B cell (primary cell): ENCODE measurements at regions not wholly inside any gene's neighbourhood (a gene's known extent, or its start where the extent isn't known, plus 50 kb on each side); places are given as distances from the start of the nearest gene placed in this dataset.

ENCODE experiments used
- ATAC-seq: fragments of 200-7000 bp; cut with Tn5 transposase; one replicate; pipeline ENCODE4 v1.10.0; 2021; ENCODE audit warnings: low read depth, mild to moderate bottlenecking, moderate number of reproducible peaks, moderate library complexity
- CTCF ChIA-PET: fragments of 350-600 bp; sonication (Branson Sonifier 250); formaldehyde crosslinking; loops from one replicate; lab custom pipeline; 2021; ENCODE audit warnings: antibody characterized with exemption, inconsistent platforms; lab: Charles Lee
- POLR2A ChIA-PET: fragments of 350-600 bp; sonication (Branson Sonifier 250); formaldehyde crosslinking; loops from one replicate; lab custom pipeline; 2021; ENCODE audit warnings: antibody characterized with exemption; lab: Charles Lee
- DNase-seq: peaks from one replicate; pipeline ENCODE4 v3.0.0; 2013
- H2AFZ ChIP-seq: 2 replicates; pipeline ENCODE4 v1.6.1; 2012; ENCODE audit warnings: mild to moderate bottlenecking, low read depth, low read length; ENCODE audit not compliant: insufficient read depth, poor library complexity, severe bottlenecking
- H3K27ac ChIP-seq, 2 donors: 1 replicate in 1 of 2; 2 replicates in 1 of 2; pipeline ENCODE4 v1.5.1; 2012 to 2013; ENCODE audit warnings: low read length in 2 of 2, mild to moderate bottlenecking in 2 of 2, moderate library complexity in 1 of 2
- H3K27me3 ChIP-seq, 4 experiments: fragments of 200-600 bp in 1 of 4; sonication (generic) in 1 of 4; replicated peaks in 1 of 4; 1 replicate in 2 of 4; 2 replicates in 2 of 4; pipeline versions ENCODE4 v1.6.1 to v1.7.0; 2013 to 2016; ENCODE audit warnings: low read length in 3 of 4, mild to moderate bottlenecking in 2 of 4, mixed read lengths in 1 of 4, moderate library complexity in 1 of 4; ENCODE audit not compliant: insufficient read depth in 4 of 4, control insufficient read depth in 3 of 4; ENCODE audit errors: control extremely low read depth in 1 of 4
- H3K36me3 ChIP-seq, 2 experiments: replicated peaks in 1 of 2; 1 replicate in 1 of 2; 2 replicates in 1 of 2; pipeline versions ENCODE4 v1.6.1 to v1.7.1; 2013; ENCODE audit warnings: low read length in 1 of 2; ENCODE audit not compliant: insufficient read depth in 2 of 2, control insufficient read depth in 1 of 2; ENCODE audit errors: control extremely low read depth in 1 of 2, extremely low read depth in 1 of 2
- H3K4me1 ChIP-seq, 2 donors: fragments of 200-600 bp in 1 of 2; sonication (generic) in 1 of 2; 1 replicate in 1 of 2; 2 replicates in 1 of 2; pipeline versions ENCODE4 v1.5.1 to v1.6.1; 2013 to 2017; ENCODE audit warnings: low read length in 2 of 2; ENCODE audit not compliant: control insufficient read depth in 2 of 2, insufficient read depth in 2 of 2
- H3K4me2 ChIP-seq: replicated peaks from 2 replicates; pipeline ENCODE3; 2012; ENCODE audit warnings: mild to moderate bottlenecking, low read depth, low read length; ENCODE audit not compliant: poor library complexity, severe bottlenecking
- H3K4me3 ChIP-seq, 5 experiments: fragments of 200-600 bp in 1 of 5; sonication (generic) in 1 of 5; 1 replicate in 3 of 5; 2 replicates in 2 of 5; pipeline versions ENCODE4 v1.5.1 to v1.7.0; 2011 to 2016; ENCODE audit warnings: low read length in 4 of 5, mild to moderate bottlenecking in 4 of 5, low read depth in 2 of 5, control low read depth in 1 of 5, moderate library complexity in 1 of 5; ENCODE audit not compliant: insufficient read depth in 1 of 5; ENCODE audit errors: control extremely low read depth in 1 of 5, extremely low read depth in 1 of 5
- H3K79me2 ChIP-seq: fragments of 200-600 bp; sonication (generic); one replicate; pipeline ENCODE4 v1.6.0; 2016; ENCODE audit warnings: low read length; ENCODE audit not compliant: control insufficient read depth, insufficient read depth
- H3K9ac ChIP-seq: fragments of 200-600 bp; sonication (generic); 2 replicates; pipeline ENCODE4 v1.6.1; 2017; ENCODE audit warnings: mild to moderate bottlenecking, low read length, moderate library complexity
- H3K9me3 ChIP-seq, 3 donors: one replicate each; pipeline versions ENCODE4 v1.6.1 to v1.7.1; 2013; ENCODE audit warnings: low read length in 2 of 3; ENCODE audit not compliant: control insufficient read depth in 2 of 3, insufficient read depth in 1 of 3; ENCODE audit errors: control extremely low read depth in 1 of 3
- H4K20me1 ChIP-seq: 2 replicates; pipeline ENCODE4 v1.6.0; 2012; ENCODE audit warnings: mild to moderate bottlenecking, low read length; ENCODE audit not compliant: insufficient read depth, control insufficient read depth, poor library complexity, severe bottlenecking
- H3K27ac Mint-ChIP-seq: one replicate; pipeline ENCODE4 v1.8.0; 2021; ENCODE audit warnings: mixed read lengths
- H3K27me3 Mint-ChIP-seq: one replicate; pipeline ENCODE4 v1.8.0; 2021; ENCODE audit warnings: mixed read lengths
- H3K4me1 Mint-ChIP-seq: one replicate; pipeline ENCODE4 v1.8.0; 2021; ENCODE audit warnings: mixed read lengths
- H3K4me3 Mint-ChIP-seq: one replicate; pipeline ENCODE4 v1.8.0; 2021; ENCODE audit warnings: mixed read lengths
- H3K9me3 Mint-ChIP-seq: one replicate; pipeline ENCODE4 v1.8.0; 2022; ENCODE audit warnings: mixed read lengths; ENCODE audit not compliant: insufficient read depth
- CTCF ChIP-seq: fragments of 200-600 bp; IDR thresholded peaks from one replicate; pipeline ENCODE4 v1.8.0; 2022; ENCODE audit warnings: antibody characterized with exemption, mild to moderate bottlenecking
- EZH2 ChIP-seq: IDR thresholded peaks from 2 replicates; pipeline ENCODE4 v1.6.1; 2012; ENCODE audit warnings: borderline replicate concordance, low read depth, mild to moderate bottlenecking, moderate library complexity, low read length; ENCODE audit not compliant: insufficient read depth, poor library complexity, severe bottlenecking
- WGBS: methylation state at CpG from one replicate; pipeline ENCODE4 v1.1.5; 2013; ENCODE audit warnings: missing lambda C conversion rate; ENCODE audit not compliant: insufficient coverage; 5-methylcytosine and 5-hydroxymethylcytosine counted together
- intact Hi-C: fragments of 100-400 bp; cut with micrococcal nuclease; formaldehyde crosslinking; loops from one replicate; pipeline ENCODE4 v1.10.0; 2022

GRCh38 chr16:72285728-72286127, 113.8 kb upstream of the PMFBP1 start:
- intact Hi-C loops = no loop called here
- Histone ChIP-seq H3K4me2 (no peak overlapping the region), H3K36me3 (peaks cover 0 to 1% of the 10 kb centered on the region in 2 experiments), H3K27me3 (no peaks in the 10 kb centered on the region), H3K4me3 (no peak overlapping the region), H2AFZ (no peak overlapping the region), H3K79me2 (no peaks in the 10 kb centered on the region), H3K27ac (no peak overlapping the region), H3K9me3 (no peaks in the 10 kb centered on the region), H4K20me1 (no peaks in the 10 kb centered on the region), H3K9ac (no peak overlapping the region), H3K4me1 (no peaks in the 10 kb centered on the region)
- CTCF ChIA-PET = no interaction called here
- WGBS = 89% methylated on average over 2 of the region's 6 CpGs
- no peaks in the 10 kb centered on the region for H3K9me3 Mint-ChIP-seq
- ATAC-seq = no peak
- POLR2A ChIA-PET = no interaction called here
- H3K4me1 Mint-ChIP-seq = no peaks in the 10 kb centered on the region
- no peaks in the 10 kb centered on the region for H3K27me3 Mint-ChIP-seq
- TF ChIP-seq EZH2 (no peak), CTCF (no peak)
- H3K27ac Mint-ChIP-seq = no peak overlapping the region
- no peak overlapping the region for H3K4me3 Mint-ChIP-seq
- DNase-seq = no peak

- DNase-seq = no peak
- 92% methylated on average over 4 of the region's 5 CpGs for WGBS
- Histone ChIP-seq H3K79me2 (no peaks in the 10 kb centered on the region), H3K27ac (no peak overlapping the region), H3K9me3 (no peaks in the 10 kb centered on the region), H4K20me1 (no peaks in the 10 kb centered on the region), H3K4me2 (no peak overlapping the region), H3K36me3 (peaks cover 0 to 1% of the 10 kb centered on the region in 2 experiments), H2AFZ (no peak overlapping the region), H3K27me3 (no peaks in the 10 kb centered on the region), H3K9ac (no peak overlapping the region), H3K4me3 (no peak overlapping the region), H3K4me1 (no peaks in the 10 kb centered on the region)
- POLR2A ChIA-PET = no interaction called here
- no peaks in the 10 kb centered on the region for H3K9me3 Mint-ChIP-seq
- CTCF ChIA-PET = no interaction called here
- no peak overlapping the region for H3K4me3 Mint-ChIP-seq
- intact Hi-C loops = no loop called here
- H3K27me3 Mint-ChIP-seq = no peaks in the 10 kb centered on the region
- no peak for TF ChIP-seq CTCF
- TF ChIP-seq EZH2 = no peak
- H3K4me1 Mint-ChIP-seq = no peaks in the 10 kb centered on the region
- no peak for ATAC-seq
- no peak overlapping the region for H3K27ac Mint-ChIP-seq
Measured at GRCh38 chr16:72285324-72285723, 113.4 kb upstream of the PMFBP1 start.
